IPS DF 4.7 (cell line): ENCODE measurements at regions not wholly inside any gene's neighbourhood (a gene's known extent, or its start where the extent isn't known, plus 50 kb on each side); places are given as distances from the start of the nearest gene placed in this dataset.

Source experiments
- DNase-seq: peaks from one replicate; pipeline ENCODE4 v3.0.0-alpha.2; 2013; ENCODE audit warnings: low spot score; ENCODE audit errors: extremely low read depth

GRCh38 chr1:105736349-105736748 lies 1320.1 kb upstream of the PRMT6 start:
- DNase-seq = no peak

GRCh38 chr1:105779727-105780126 lies 1276.7 kb upstream of the PRMT6 start:
- DNase-seq = no peak

GRCh38 chr1:105785021-105785420 lies 1271.5 kb upstream of the PRMT6 start:
- DNase-seq = no peak

GRCh38 chr1:105793536-105794146 lies 1262.8 kb upstream of the PRMT6 start:
- DNase-seq = peak; percentile 14

GRCh38 chr1:105795741-105796140 lies 1260.7 kb upstream of the PRMT6 start:
- no peak for DNase-seq

- no peak for DNase-seq
These were observed 1225.8 kb upstream of the PRMT6 start for GRCh38 chr1:105830571-105831146.

- DNase-seq = no peak
These were observed 1218.4 kb upstream of the PRMT6 start for GRCh38 chr1:105838071-105838470.

GRCh38 chr1:105865546-105865945 lies 1190.9 kb upstream of the PRMT6 start:
- no peak for DNase-seq

- DNase-seq = no peak
These were observed 1183.7 kb upstream of the PRMT6 start for GRCh38 chr1:105872817-105873216.

GRCh38 chr1:105874621-105875020 lies 1181.9 kb upstream of the PRMT6 start:
- DNase-seq = no peak

- DNase-seq = no peak
These were observed 1170.2 kb upstream of the PRMT6 start for GRCh38 chr1:105886309-105886708.

- DNase-seq = no peak
These were observed 1165.2 kb upstream of the PRMT6 start for GRCh38 chr1:105891308-105891707.

GRCh38 chr1:105894006-105894405 lies 1162.5 kb upstream of the PRMT6 start:
- no peak for DNase-seq

GRCh38 chr1:105909811-105910210 lies 1146.7 kb upstream of the PRMT6 start:
- DNase-seq = peak; percentile 7

GRCh38 chr1:105914403-105914802 lies 1142.1 kb upstream of the PRMT6 start:
- DNase-seq = no peak

GRCh38 chr1:105934806-105935205 lies 1121.7 kb upstream of the PRMT6 start:
- DNase-seq = no peak

GRCh38 chr1:105964879-105965278 lies 1091.6 kb upstream of the PRMT6 start:
- DNase-seq = no peak

GRCh38 chr1:105997516-105997915 lies 1059.0 kb upstream of the PRMT6 start:
- DNase-seq = no peak

GRCh38 chr1:106022312-106022902 lies 1034.1 kb upstream of the PRMT6 start:
- DNase-seq = no peak

GRCh38 chr1:106027871-106028270 lies 1028.6 kb upstream of the PRMT6 start:
- DNase-seq = no peak

GRCh38 chr1:106037526-106037925 lies 1018.9 kb upstream of the PRMT6 start:
- DNase-seq = no peak

GRCh38 chr1:106038260-106038659 lies 1018.2 kb upstream of the PRMT6 start:
- no peak for DNase-seq

GRCh38 chr1:106043971-106044370 lies 1012.5 kb upstream of the PRMT6 start:
- DNase-seq = no peak
